CD4-positive, alpha-beta T cell (primary cell): ENCODE measurements at regions not wholly inside any gene's neighbourhood (a gene's known extent, or its start where the extent isn't known, plus 50 kb on each side); places are given as distances from the start of the nearest gene placed in this dataset.

Source experiments
- ATAC-seq: fragments of 200-7000 bp; cut with Tn5 transposase; one replicate; pipeline ENCODE4 v1.10.0; 2022; ENCODE audit warnings: mild to moderate bottlenecking; ENCODE audit not compliant: poor library complexity
- CTCF ChIA-PET: fragments of 350-600 bp; sonication (Branson Sonifier 250); formaldehyde crosslinking; loops from one replicate; lab custom pipeline; 2021; ENCODE audit warnings: antibody characterized with exemption, inconsistent platforms; lab: Charles Lee
- POLR2A ChIA-PET: fragments of 350-600 bp; sonication (Branson Sonifier 250); formaldehyde crosslinking; loops from one replicate; lab custom pipeline; 2021; ENCODE audit warnings: antibody characterized with exemption, inconsistent platforms; lab: Charles Lee
- DNase-seq, 14 experiments: peaks; one replicate each; pipeline ENCODE4 v3.0.0-alpha.2; 2013 to 2020; ENCODE audit warnings: mixed read lengths in 2 of 14
- H3K27ac ChIP-seq, 2 donors: one replicate each; pipeline versions ENCODE4 v1.5.1 to v1.7.0; 2013; ENCODE audit warnings: low read length in 2 of 2, low read depth in 1 of 2, mild to moderate bottlenecking in 1 of 2
- H3K27me3 ChIP-seq, 2 experiments: 1 replicate in 1 of 2; 2 replicates in 1 of 2; pipeline versions ENCODE4 v1.6.1 to v1.7.0; 2013; ENCODE audit warnings: low read length in 2 of 2, control low read depth in 1 of 2, mild to moderate bottlenecking in 1 of 2, moderate library complexity in 1 of 2; ENCODE audit not compliant: insufficient read depth in 2 of 2, control insufficient read depth in 1 of 2
- H3K36me3 ChIP-seq: one replicate; pipeline ENCODE4 v1.6.1; 2013; ENCODE audit warnings: low read length, control low read depth; ENCODE audit not compliant: insufficient read depth
- H3K4me1 ChIP-seq: one replicate; pipeline ENCODE4 v1.6.1; 2013; ENCODE audit warnings: low read length, control low read depth; ENCODE audit not compliant: insufficient read depth
- H3K4me3 ChIP-seq: one replicate; pipeline ENCODE4 v1.5.1; 2013; ENCODE audit warnings: mild to moderate bottlenecking, low read length, moderate library complexity
- H3K9me3 ChIP-seq, 2 experiments: 1 replicate in 1 of 2; 2 replicates in 1 of 2; pipeline versions ENCODE4 v1.6.1 to v1.7.0; 2013; ENCODE audit warnings: low read length in 2 of 2, mild to moderate bottlenecking in 2 of 2, control low read depth in 1 of 2, moderate library complexity in 1 of 2; ENCODE audit not compliant: control insufficient read depth in 1 of 2, insufficient read depth in 1 of 2
- H3K27ac Mint-ChIP-seq: one replicate; pipeline ENCODE4 v1.8.0; 2020; ENCODE audit warnings: mixed read lengths
- H3K27me3 Mint-ChIP-seq: one replicate; pipeline ENCODE4 v1.8.0; 2021; ENCODE audit warnings: mixed read lengths
- H3K36me3 Mint-ChIP-seq: one replicate; pipeline ENCODE4 v1.8.0; 2021; ENCODE audit warnings: low read depth, mixed read lengths
- H3K4me1 Mint-ChIP-seq: one replicate; pipeline ENCODE4 v1.8.0; 2021; ENCODE audit warnings: low read depth, mixed read lengths
- H3K4me3 Mint-ChIP-seq: one replicate; pipeline ENCODE4 v1.8.0; 2020; ENCODE audit warnings: mild to moderate bottlenecking, mixed read lengths
- H3K9me3 Mint-ChIP-seq: one replicate; pipeline ENCODE4 v1.8.0; 2020; ENCODE audit warnings: mixed read lengths
- CTCF ChIP-seq: fragments of 200-600 bp; IDR thresholded peaks from one replicate; pipeline ENCODE4 v1.8.0; 2022; ENCODE audit warnings: antibody characterized with exemption, mild to moderate bottlenecking
- intact Hi-C, 2 experiments: fragments of 100-400 bp; cut with DNase I in 1 of 2; cut with micrococcal nuclease in 1 of 2; formaldehyde crosslinking; loops; one replicate each; pipeline versions ENCODE4 v1.15.1 to v1.9.0; 2023 to 2025; cut with DNase I, micrococcal nuclease

- ATAC-seq (no peak), DNase-seq (no peak)
- POLR2A ChIA-PET: no interaction called here
- CTCF ChIA-PET: no interaction called here
- no peak overlapping the region for H3K4me3 ChIP-seq
- no peaks in the 10 kb centered on the region for H3K36me3 Mint-ChIP-seq
- no peak overlapping the region for H3K27ac Mint-ChIP-seq
- H3K36me3 ChIP-seq: no peaks in the 10 kb centered on the region
- H3K27ac ChIP-seq: no peak overlapping the region
- no peaks in the 10 kb centered on the region for H3K27me3 ChIP-seq
- peaks cover 0 to 8% of the 10 kb centered on the region in 2 experiments for H3K9me3 ChIP-seq
- peaks cover 17% of the 10 kb centered on the region for H3K27me3 Mint-ChIP-seq
- no peaks in the 10 kb centered on the region for H3K9me3 Mint-ChIP-seq
- intact Hi-C loops: no loop called here
- no peaks in the 10 kb centered on the region for H3K4me1 ChIP-seq
- TF ChIP-seq CTCF: no peak
- no peak overlapping the region for H3K4me3 Mint-ChIP-seq
- no peaks in the 10 kb centered on the region for H3K4me1 Mint-ChIP-seq
Observed at GRCh38 chr2:19548116-19548515, 189.7 kb upstream of the OSR1 start.

- Mint-ChIP-seq H3K4me1 (no peaks in the 10 kb centered on the region), H3K27me3 (peaks cover 15% of the 10 kb centered on the region), H3K36me3 (no peaks in the 10 kb centered on the region), H3K9me3 (no peaks in the 10 kb centered on the region), H3K4me3 (no peak overlapping the region), H3K27ac (no peak overlapping the region)
- DNase-seq (no peak), ATAC-seq (no peak)
- Histone ChIP-seq H3K4me3 (no peak overlapping the region), H3K27me3 (no peaks in the 10 kb centered on the region), H3K27ac (no peak overlapping the region), H3K9me3 (peaks cover 0 to 8% of the 10 kb centered on the region in 2 experiments), H3K36me3 (no peaks in the 10 kb centered on the region), H3K4me1 (no peaks in the 10 kb centered on the region)
- CTCF ChIA-PET: no interaction called here
- no peak for TF ChIP-seq CTCF
- intact Hi-C loops: no loop called here
- POLR2A ChIA-PET: no interaction called here
Observed at GRCh38 chr2:19547321-19547720, 188.9 kb upstream of the OSR1 start.

- Histone ChIP-seq H3K36me3 (no peaks in the 10 kb centered on the region), H3K9me3 (peaks cover 0 to 8% of the 10 kb centered on the region in 2 experiments), H3K4me3 (no peak overlapping the region), H3K27me3 (no peaks in the 10 kb centered on the region), H3K27ac (no peak overlapping the region), H3K4me1 (no peaks in the 10 kb centered on the region)
- no peak for ATAC-seq
- no peak for DNase-seq
- no peak for TF ChIP-seq CTCF
- H3K27ac Mint-ChIP-seq: no peak overlapping the region
- no peaks in the 10 kb centered on the region for H3K9me3 Mint-ChIP-seq
- H3K4me3 Mint-ChIP-seq: no peak overlapping the region
- H3K27me3 Mint-ChIP-seq: peaks cover 13% of the 10 kb centered on the region
- ChIA-PET CTCF (no interaction called here), POLR2A (no interaction called here)
- intact Hi-C loops: no loop called here
- H3K4me1 Mint-ChIP-seq: no peaks in the 10 kb centered on the region
- H3K36me3 Mint-ChIP-seq: no peaks in the 10 kb centered on the region
Observed at GRCh38 chr2:19545507-19545906, 187.1 kb upstream of the OSR1 start.
